GM21423 (cell line): ENCODE measurements at regions not wholly inside any gene's neighbourhood (a gene's known extent, or its start where the extent isn't known, plus 50 kb on each side); places are given as distances from the start of the nearest gene placed in this dataset.

Source experiments
- ATAC-seq: cut with Tn5 transposase; IDR thresholded peaks from one replicate; pipeline ENCODE4 v1.9.1; 2021; ENCODE audit warnings: mild to moderate bottlenecking, moderate library complexity; ENCODE audit not compliant: unreplicated experiment

- ATAC-seq: no peak
These were observed 175.9 kb downstream of the BAMBI start for GRCh38 chr10:28853195-28853594.

- ATAC-seq: no peak
These were observed 179.8 kb downstream of the BAMBI start for GRCh38 chr10:28857164-28857563.

DNA sequence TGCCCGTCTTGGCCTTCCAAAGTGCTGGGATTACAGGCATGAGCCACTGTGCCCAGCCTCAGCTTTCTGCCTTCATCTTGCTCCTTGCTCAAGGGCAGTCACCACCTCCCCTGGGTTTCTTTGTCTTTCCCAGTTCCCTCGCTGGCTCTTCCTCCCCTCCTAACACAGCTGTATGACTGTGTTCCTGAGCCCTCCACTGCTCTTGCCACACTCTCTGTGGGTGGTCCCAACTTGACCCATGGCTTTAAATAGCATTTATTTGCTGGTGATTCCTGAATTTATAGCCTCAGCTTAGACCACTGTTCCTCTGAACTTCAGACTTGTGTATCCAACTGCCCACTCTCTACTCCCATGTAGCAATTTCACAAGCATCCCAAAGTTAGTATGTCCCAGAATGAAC lies 181.3 kb downstream of the BAMBI start:
- ATAC-seq: no peak

DNA sequence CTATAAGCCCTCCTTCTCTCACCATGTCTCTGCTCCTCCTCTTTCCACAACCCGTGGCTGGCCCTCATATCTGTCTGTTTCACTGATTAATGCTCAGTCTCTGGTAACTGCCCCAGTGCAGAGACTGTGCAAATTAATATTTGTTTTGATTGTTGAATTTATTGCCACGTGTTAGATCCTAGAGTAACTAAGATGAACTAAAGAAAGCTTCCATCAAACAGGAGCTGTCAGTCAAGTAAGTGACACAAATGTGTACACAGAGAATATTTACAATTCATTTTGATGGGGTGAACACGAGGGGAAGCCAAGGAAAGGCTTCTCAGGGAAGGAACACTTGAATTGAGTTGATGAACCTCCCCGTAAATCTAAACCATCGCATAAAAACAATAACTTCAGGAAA lies 182.5 kb downstream of the BAMBI start:
- ATAC-seq: no peak

- no peak for ATAC-seq
These were observed 184.9 kb downstream of the BAMBI start for GRCh38 chr10:28862219-28862618.

DNA sequence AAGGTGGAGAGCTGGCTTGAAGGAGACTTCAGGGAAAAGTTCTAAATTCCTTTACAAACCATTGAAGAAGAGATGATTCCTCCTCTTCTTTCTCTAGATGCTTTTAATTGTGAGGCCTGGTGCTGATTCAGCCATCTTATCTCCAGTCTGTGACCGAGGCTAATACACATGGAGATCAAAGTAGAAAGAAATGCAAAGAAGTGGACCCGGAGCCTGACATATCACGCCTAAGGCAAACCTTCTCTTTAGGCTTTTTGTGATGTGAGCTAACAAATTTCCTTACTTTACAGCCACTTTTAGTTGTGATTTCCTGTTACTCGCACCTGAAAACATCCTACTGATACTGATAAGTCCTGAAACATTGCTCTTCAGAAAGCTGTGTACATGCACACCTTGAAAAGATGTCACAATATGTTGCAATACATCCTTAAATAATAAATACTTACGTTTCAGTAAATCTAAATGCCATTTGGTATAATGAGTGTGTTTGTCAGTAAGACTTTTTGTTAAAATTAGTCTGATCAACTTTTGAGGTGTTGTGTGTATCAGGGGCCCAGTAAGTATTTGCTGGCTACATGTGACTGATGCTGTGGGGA lies 192.4 kb downstream of the BAMBI start:
- no peak for ATAC-seq

DNA sequence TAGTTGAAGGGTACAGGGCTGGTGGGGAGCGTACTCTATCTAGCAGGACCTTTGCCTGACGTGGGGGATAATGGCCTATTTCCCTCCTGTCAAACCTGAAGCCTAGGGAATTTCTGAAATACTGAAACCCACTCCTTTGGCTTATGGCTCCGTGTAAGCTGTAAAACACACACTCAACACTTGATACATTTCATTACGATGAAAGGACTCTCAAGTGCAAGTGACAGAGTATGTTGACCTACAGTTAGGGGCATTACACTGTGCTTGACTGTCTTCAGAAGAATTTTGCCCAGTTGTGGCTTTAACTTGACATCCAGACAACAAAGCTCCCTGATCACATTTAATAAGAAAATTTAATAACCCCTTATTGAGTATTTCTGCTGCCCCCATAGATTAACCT lies 194.3 kb downstream of the BAMBI start:
- ATAC-seq: no peak

DNA sequence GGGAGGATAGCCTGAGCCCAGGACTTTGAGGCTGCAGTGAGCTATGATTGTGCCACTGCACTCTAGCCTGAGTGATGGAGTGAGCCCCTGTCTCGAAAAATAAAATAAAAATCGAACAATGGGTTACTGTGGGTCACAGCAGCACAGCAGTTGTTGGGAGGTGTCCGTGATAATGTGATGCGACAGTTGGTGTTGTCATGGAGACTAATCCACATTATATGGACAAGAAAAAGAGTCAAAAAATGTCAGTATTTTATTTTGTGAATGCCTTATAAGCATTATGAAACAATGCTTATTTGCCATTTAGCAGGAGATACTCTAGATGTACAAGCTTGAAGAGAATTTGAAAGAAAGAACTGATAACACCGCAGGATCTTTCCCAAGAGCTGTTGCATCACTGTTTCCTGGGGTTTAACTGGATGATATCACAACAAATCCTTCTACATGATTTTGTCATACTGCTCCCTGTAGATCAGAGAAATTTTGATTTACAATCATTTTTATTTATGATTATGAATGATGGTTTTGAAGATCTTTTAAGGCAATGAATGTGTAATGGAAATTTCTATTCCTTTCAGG lies 195.4 kb downstream of the BAMBI start:
- no peak for ATAC-seq

- ATAC-seq: peak; percentile 73
These were observed 196.2 kb downstream of the BAMBI start for GRCh38 chr10:28873540-28873939.

DNA sequence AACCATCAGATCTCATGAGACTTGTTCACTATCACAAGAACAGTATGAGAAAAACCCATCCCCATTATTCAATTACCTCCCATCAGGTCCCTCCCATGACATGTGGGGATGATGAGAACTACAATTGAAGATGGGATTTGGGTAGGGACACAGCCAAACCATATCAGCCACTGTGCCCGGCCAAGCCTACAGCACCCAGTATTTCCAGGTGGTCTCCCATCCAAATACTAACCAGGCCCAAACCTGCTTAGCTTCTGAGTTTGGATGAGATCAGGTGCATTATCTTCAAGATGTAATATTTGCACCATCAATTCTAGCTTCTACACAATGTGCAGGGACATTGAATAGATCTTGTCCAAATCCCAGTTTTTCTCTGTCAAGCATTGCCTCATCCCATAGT lies 196.9 kb downstream of the BAMBI start:
- no peak for ATAC-seq

DNA sequence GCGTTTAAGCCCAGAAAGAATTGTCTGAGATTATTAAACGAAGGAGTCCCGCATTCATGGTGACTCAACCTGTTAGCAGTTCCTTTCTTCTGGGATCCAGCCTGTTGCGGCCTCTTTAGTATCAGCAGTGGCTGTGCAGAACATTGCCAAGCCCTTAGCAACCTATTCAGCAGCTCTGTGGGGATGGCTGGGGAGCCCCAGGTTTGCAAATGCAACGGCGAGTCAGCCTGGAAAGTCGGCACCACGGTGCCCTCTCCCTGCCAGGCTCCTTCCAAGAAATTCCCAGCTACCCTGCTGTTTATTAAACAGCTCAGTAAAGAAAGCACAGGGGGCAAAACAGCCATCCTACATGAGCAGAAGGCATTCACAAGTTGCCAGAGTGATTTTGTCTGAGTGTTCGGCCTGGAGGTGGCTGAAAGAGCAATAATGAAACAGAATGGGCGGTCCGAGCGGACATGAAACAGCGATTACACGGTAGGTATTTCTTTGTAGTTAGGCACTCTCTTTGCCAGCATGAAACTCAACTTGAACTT lies 198.3 kb downstream of the BAMBI start:
- no peak for ATAC-seq

- ATAC-seq: no peak
These were observed 201.1 kb downstream of the BAMBI start for GRCh38 chr10:28878236-28878970.

DNA sequence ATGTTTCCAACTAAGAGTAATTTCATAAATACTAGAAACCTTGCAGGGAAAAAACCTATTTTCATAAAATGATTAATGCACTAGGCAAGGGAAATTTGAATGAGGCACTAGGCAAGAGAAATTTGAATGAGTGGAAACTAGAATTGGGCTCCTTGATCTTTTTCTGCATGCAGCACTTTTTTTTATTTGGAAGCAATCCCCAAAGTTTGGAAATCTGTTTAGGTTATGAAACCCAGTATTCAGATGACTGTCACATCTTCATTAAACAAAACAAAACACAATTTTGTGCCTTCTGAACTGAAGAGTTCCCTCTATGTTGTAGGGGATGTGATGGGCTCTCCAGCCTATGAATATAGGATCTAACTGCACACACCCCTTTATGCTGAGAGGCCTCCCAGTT lies 201.9 kb downstream of the BAMBI start:
- no peak for ATAC-seq

GRCh38 chr10:28879875-28880682 lies 202.8 kb downstream of the BAMBI start:
- no peak for ATAC-seq

- no peak for ATAC-seq
These were observed 203.3 kb downstream of the BAMBI start for GRCh38 chr10:28880683-28880950.

GRCh38 chr10:28881171-28881882 lies 204.0 kb downstream of the BAMBI start:
- no peak for ATAC-seq

DNA sequence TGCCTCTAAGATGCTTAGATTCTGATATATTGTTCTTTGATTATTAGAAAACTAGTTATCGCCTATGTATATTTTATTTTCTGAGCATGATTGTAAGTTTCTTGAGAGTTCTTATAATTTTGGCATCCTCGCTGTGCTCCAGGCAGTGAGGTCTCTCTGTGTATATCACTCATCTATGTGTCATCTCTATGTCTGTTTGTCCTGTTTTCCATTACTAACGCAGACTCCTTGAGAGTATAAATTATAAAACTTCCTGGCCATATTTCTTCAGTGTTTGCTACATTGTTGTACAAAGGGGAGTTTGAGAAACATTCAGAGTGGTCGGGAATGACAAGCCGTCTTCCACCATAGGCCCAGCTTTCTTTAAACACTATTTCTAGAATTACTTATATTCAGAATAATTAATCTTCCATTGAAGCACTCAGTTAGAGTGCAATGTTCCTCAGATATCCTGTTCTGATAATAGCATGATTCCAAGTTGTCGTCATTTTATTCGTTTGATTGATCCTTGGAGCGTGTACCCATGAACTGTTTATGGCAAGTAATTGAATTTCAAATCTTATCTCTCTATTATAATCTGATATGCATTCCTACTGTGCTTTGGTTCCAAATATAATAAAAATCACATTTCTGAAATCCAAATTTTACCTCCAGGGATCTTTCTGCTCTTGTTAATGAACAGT lies 206.6 kb downstream of the BAMBI start:
- ATAC-seq: no peak

DNA sequence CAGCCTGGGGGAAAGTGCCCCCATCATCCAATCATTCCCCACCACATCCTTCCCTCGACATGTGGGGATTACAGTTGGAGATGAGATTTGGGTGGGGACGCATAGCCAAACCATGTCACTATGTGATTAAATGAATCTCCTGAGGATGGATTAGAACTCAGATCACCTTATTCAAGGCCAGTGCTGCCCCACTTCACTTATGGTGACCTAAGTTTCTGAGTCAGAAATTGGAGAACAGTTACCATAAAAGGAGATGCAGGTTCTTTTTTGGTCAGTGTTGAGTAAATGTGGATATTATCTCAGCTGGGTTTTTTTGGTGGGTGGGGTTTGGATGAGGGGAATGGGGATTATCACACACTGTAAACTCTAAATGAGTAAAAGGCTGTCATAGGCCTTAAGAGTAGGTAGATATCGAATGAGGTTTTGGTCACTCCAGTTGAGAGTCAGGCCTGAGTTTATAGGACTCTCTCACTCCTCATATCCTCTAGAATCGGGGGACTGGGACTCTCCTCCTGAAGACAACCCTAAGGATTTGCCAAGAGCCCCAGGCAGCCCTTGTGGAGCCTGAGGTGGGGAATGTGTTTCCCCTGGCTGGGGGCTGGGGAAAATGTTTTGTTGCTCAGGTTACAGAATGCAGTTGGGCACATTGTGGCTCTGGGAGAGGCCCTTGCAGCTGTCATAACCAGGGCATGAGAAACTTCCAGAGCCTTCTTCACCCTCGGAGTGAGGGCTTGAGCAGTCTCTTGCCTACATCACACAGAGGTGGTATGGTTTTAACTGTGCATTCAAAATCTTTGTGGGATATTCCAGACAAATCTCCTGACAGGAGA lies 213.0 kb downstream of the BAMBI start:
- ATAC-seq: no peak

DNA sequence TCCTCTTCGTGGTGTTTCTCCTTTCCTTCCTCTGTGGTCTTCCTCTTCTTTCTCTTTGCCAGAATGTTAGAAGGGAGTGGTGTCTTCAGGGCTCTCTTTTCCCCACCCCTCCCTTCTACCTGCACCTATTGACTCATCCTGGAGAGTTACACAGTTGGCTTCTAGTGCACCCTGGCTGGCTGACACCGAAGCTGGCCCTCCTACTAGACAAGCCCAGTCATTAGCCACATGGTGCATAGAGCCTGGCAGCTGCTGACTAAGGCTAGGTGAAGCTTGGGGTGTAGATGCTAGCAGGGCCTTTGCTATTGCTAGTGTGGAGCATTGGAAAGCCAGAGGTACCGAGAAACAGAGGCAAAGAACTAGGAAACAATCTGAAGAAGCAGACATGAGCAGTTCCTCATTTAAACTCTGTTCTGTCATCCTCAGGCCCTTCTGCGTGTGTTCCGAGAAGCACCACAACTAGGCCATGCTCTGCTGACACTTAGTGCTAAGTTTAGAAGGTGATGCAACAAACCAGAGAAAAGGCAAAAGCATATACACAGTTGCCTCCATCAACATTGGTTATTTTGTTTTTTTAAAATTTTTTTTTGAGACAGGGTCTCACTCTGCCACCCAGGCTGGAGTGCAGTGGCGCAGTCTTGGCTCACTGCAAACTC lies 213.9 kb downstream of the BAMBI start:
- no peak for ATAC-seq
